ENCODE measurements at regions not wholly inside any gene's neighbourhood (a gene's known extent, or its start where the extent isn't known, plus 50 kb on each side); places are given as distances from the start of the nearest gene placed in this dataset.

GRCh38 chr12:123046431-123046830 lies 66.0 kb downstream of the ARL6IP4 start:
- DNase-seq (ENCODE audit: low read depth in 1 of 2, low spot score in 1 of 2), result no peak
- no peak overlapping the region for H3K27ac ChIP-seq (replicated peaks)

GRCh38 chr12:123045678-123046077 lies 65.2 kb downstream of the ARL6IP4 start:
- no peak for TF ChIP-seq SPI1 (IDR thresholded peaks at IDR 0.05; ENCODE audit: borderline replicate concordance, low read depth)
- no peak for TF ChIP-seq REST (IDR thresholded peaks at IDR 0.05; ENCODE audit: insufficient replicate concordance, low read depth)
- TF ChIP-seq POLR2AphosphoS5 (IDR thresholded peaks at IDR 0.05; ENCODE audit: low read depth), result no peak
- no peak for TF ChIP-seq CTCF (IDR thresholded peaks at IDR 0.05; ENCODE audit: insufficient read depth, low read length)
- TF ChIP-seq GABPA (IDR thresholded peaks at IDR 0.05; ENCODE audit: low read depth), result no peak
- no peak for DNase-seq (ENCODE audit: low read depth in 1 of 2, low spot score in 1 of 2)
- Histone ChIP-seq H3K27me3 (ENCODE audit: insufficient read depth, poor library complexity, severe bottlenecking) (no peaks in the 10 kb centered on the region), H3K27ac (replicated peaks) (no peak overlapping the region), H3K4me3 (replicated peaks; ENCODE audit: insufficient read depth, low read length) (no peak overlapping the region)

More at GRCh38 chr12:123046431-123046830, 66.0 kb downstream of the ARL6IP4 start:
- no peak for TF ChIP-seq CTCF (IDR thresholded peaks at IDR 0.05; ENCODE audit: insufficient read depth, low read length)
- no peak for TF ChIP-seq POLR2AphosphoS5 (IDR thresholded peaks at IDR 0.05; ENCODE audit: low read depth)
- TF ChIP-seq REST (IDR thresholded peaks at IDR 0.05; ENCODE audit: insufficient replicate concordance, low read depth), result no peak
- TF ChIP-seq GABPA (IDR thresholded peaks at IDR 0.05; ENCODE audit: low read depth), result no peak
- Histone ChIP-seq H3K4me3 (replicated peaks; ENCODE audit: insufficient read depth, low read length) (no peak overlapping the region), H3K27me3 (ENCODE audit: insufficient read depth, poor library complexity, severe bottlenecking) (no peaks in the 10 kb centered on the region)

GRCh38 chr12:123044351-123044750 lies 63.9 kb downstream of the ARL6IP4 start:
- DNase-seq (ENCODE audit: low read depth in 1 of 2, low spot score in 1 of 2), result no peak
- TF ChIP-seq REST (IDR thresholded peaks at IDR 0.05; ENCODE audit: insufficient replicate concordance, low read depth), result no peak
- TF ChIP-seq SPI1 (IDR thresholded peaks at IDR 0.05; ENCODE audit: borderline replicate concordance, low read depth), result no peak
- no peak for TF ChIP-seq GABPA (IDR thresholded peaks at IDR 0.05; ENCODE audit: low read depth)
- no peak for TF ChIP-seq CTCF (IDR thresholded peaks at IDR 0.05; ENCODE audit: insufficient read depth, low read length)
- no peak for TF ChIP-seq POLR2AphosphoS5 (IDR thresholded peaks at IDR 0.05; ENCODE audit: low read depth)
- Histone ChIP-seq H3K27ac (replicated peaks) (no peak overlapping the region), H3K4me3 (replicated peaks; ENCODE audit: insufficient read depth, low read length) (no peak overlapping the region), H3K27me3 (ENCODE audit: insufficient read depth, poor library complexity, severe bottlenecking) (no peaks in the 10 kb centered on the region)

All from HL-60 (cell line).